Osteocyte (in vitro differentiated cells): ENCODE measurements at regions not wholly inside any gene's neighbourhood (a gene's known extent, or its start where the extent isn't known, plus 50 kb on each side); places are given as distances from the start of the nearest gene placed in this dataset.

Experiments used
- DNase-seq: peaks from one replicate; pipeline ENCODE4 v3.0.0; 2021; ENCODE audit warnings: mixed read lengths; ENCODE audit not compliant: unreplicated experiment; ENCODE audit errors: extremely low spot score
- H3K27ac Mint-ChIP-seq: one replicate; pipeline ENCODE4 v1.8.0; 2021; ENCODE audit warnings: mild to moderate bottlenecking, mixed read lengths; ENCODE audit not compliant: unreplicated experiment
- H3K27me3 Mint-ChIP-seq: one replicate; pipeline ENCODE4 v1.8.0; 2021; ENCODE audit warnings: mixed read lengths; ENCODE audit not compliant: unreplicated experiment
- H3K36me3 Mint-ChIP-seq: one replicate; pipeline ENCODE4 v1.8.0; 2021; ENCODE audit warnings: mixed read lengths; ENCODE audit not compliant: unreplicated experiment
- H3K4me1 Mint-ChIP-seq: one replicate; pipeline ENCODE4 v1.8.0; 2021; ENCODE audit warnings: mixed read lengths; ENCODE audit not compliant: unreplicated experiment
- H3K4me3 Mint-ChIP-seq: one replicate; pipeline ENCODE4 v1.8.0; 2021; ENCODE audit warnings: mild to moderate bottlenecking, moderate library complexity, mixed read lengths; ENCODE audit not compliant: unreplicated experiment
- H3K9me3 Mint-ChIP-seq: one replicate; pipeline ENCODE4 v1.8.0; 2021; ENCODE audit warnings: mixed read lengths; ENCODE audit not compliant: unreplicated experiment
- TF ChIP-seq, protein P1 (sequence below): fragments of 200-600 bp; sonication (generic); IDR thresholded peaks from 2 replicates; pipeline ENCODE4 v1.5.0; 2021; ENCODE audit warnings: antibody characterized with exemption, mild to moderate bottlenecking, moderate library complexity

DNA sequence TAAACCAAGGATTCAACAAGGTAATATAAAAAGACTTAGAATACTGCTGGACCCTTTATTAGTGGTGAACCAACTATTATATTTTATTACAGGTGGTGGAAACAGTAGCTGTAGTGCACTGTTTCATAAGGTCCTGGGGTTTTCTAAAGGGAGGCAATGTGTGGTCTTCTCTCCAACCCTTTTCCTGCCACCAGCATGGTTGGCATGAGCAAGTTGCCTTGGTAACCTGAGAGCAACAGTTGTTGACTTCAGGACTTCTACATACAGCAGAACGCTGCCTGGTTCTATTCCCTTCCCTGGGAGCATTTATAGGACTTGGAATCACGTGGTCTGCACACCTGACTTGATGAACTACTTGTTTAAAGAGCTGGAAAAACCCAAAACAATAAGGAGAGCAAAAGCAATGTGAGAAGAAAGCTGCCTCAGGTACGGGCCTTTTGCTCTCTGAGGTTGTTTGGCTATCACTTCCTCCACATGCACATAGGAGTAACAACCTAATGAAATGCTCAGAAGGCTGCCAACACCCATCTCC, 81.1 kb upstream of the RAI14 start:
- Mint-ChIP-seq H3K4me3 (no peak overlapping the region), H3K4me1 (peaks cover 18% of the 10 kb centered on the region), H3K36me3 (no peaks in the 10 kb centered on the region), H3K27ac (no peak overlapping the region), H3K9me3 (no peaks in the 10 kb centered on the region), H3K27me3 (no peaks in the 10 kb centered on the region)
- TF ChIP-seq, protein P1, sequence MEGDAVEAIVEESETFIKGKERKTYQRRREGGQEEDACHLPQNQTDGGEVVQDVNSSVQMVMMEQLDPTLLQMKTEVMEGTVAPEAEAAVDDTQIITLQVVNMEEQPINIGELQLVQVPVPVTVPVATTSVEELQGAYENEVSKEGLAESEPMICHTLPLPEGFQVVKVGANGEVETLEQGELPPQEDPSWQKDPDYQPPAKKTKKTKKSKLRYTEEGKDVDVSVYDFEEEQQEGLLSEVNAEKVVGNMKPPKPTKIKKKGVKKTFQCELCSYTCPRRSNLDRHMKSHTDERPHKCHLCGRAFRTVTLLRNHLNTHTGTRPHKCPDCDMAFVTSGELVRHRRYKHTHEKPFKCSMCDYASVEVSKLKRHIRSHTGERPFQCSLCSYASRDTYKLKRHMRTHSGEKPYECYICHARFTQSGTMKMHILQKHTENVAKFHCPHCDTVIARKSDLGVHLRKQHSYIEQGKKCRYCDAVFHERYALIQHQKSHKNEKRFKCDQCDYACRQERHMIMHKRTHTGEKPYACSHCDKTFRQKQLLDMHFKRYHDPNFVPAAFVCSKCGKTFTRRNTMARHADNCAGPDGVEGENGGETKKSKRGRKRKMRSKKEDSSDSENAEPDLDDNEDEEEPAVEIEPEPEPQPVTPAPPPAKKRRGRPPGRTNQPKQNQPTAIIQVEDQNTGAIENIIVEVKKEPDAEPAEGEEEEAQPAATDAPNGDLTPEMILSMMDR: no peak
- no peak for DNase-seq

DNA sequence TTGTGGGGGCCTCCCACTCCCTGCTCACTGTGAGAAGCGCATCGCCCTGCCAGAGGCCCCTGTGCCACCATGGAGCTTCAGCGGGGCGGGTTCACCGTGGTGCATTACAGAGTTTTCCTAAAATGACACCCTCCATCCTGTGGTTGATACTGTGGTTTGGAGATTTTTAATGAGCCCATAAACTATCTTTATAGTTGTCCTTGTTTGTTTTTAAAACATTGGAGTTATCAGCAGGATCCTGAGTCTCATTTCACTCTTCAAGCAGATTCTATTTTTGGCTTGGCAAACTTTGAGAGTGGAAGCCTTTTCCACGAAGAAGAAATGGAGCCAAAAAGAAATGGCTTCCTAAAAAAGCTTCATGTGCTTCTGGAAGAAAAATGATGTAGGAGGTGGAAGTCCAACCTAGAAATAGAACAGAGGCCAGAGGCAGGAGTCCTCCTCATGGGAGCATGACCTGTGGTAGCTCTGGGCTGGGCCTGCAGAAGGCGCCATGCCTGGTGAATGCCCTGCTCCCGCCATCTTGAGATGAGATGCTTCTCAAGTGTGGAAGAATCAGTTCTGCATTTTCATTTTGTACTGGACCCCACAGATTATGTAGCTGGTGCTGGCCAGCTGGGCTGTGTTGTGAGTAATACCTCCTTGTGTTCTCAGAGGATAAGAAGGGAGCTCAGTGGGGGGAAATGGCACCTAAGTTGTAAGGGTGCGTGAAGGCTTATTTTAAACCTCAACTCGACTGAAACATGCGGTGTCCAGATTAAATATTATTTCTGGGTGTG, 79.0 kb upstream of the RAI14 start:
- Mint-ChIP-seq H3K9me3 (no peaks in the 10 kb centered on the region), H3K27me3 (no peaks in the 10 kb centered on the region), H3K36me3 (no peaks in the 10 kb centered on the region), H3K4me3 (no peak overlapping the region), H3K4me1 (peaks cover 10% of the 10 kb centered on the region), H3K27ac (no peak overlapping the region)
- TF ChIP-seq, protein P1: no peak
- DNase-seq: no peak

DNA sequence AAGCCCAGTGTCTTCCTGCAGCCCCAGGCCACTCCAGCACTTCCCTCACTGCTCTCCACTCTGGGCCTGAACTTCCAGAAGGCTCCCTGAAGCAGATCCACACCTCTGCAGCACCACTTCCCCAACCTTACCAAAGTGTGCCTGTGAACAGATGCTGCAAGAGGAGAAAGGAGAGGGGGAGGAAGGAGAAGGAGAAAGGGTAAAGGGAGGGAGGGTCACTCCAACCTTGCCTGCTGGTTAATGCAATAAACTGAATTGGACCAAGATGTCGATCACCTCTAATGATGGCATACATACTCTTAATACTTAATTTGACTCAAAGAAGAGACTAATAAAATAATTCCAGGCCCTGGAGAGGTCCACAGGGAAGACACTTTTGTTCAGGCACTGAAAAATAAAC, 77.2 kb upstream of the RAI14 start:
- Mint-ChIP-seq H3K36me3 (no peaks in the 10 kb centered on the region), H3K4me3 (no peak overlapping the region), H3K27ac (no peak overlapping the region), H3K9me3 (no peaks in the 10 kb centered on the region), H3K27me3 (no peaks in the 10 kb centered on the region), H3K4me1 (peaks cover 9% of the 10 kb centered on the region)
- DNase-seq: no peak
- TF ChIP-seq, protein P1: no peak

DNA sequence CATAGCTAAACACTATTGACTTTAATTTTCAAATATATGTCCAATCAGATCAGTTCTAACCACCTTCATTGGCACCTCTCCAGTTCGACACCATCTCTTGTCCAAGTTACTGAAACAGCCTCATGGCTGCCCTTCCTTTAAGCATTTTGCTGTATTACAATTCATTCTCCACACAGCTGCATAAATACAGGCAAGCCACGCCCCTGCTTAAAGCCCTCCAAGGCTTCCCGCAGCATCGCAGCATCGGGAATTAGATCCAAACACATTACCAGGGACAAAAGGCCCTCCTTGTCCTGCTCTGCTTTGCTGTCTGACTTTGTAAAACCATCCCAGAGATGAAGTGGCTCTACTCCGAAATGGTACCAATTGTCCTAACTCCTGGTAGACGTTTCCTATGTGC, 75.1 kb upstream of the RAI14 start:
- Mint-ChIP-seq H3K27me3 (no peaks in the 10 kb centered on the region), H3K4me3 (no peak overlapping the region), H3K9me3 (peaks cover 4% of the 10 kb centered on the region), H3K36me3 (no peaks in the 10 kb centered on the region), H3K4me1 (peaks cover 13% of the 10 kb centered on the region), H3K27ac (peak overlapping the region; percentile 9)
- TF ChIP-seq, protein P1: no peak
- DNase-seq: no peak

DNA sequence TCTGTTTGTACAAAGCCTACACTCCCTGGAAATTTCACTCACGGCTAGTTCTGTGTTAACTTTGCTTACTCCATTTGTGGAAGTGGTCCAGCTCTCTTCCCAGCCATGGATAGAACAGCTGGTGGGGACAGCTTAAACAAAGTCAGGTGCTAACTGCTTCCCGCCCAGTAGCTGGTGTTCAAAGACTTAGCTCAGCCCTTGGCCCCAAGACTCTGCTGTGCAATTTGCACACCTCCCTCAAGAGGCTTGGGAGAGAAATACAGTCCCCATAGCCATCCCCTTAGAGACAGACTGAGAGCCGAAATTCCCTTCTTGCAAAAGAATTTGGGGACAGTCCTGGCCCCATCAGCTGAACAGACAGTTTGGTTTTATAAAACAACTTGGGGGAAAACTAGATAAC, 73.8 kb upstream of the RAI14 start:
- Mint-ChIP-seq H3K27me3 (no peaks in the 10 kb centered on the region), H3K36me3 (no peaks in the 10 kb centered on the region), H3K9me3 (peaks cover 4% of the 10 kb centered on the region), H3K27ac (no peak overlapping the region), H3K4me3 (no peak overlapping the region), H3K4me1 (peaks cover 23% of the 10 kb centered on the region)
- TF ChIP-seq, protein P1: no peak
- DNase-seq: no peak
